ENCODE measurements at regions not wholly inside any gene's neighbourhood (a gene's known extent, or its start where the extent isn't known, plus 50 kb on each side); places are given as distances from the start of the nearest gene placed in this dataset.

- TF ChIP-seq RAD21 (IDR thresholded peaks at IDR 0.05; ENCODE audit: low read depth) = no peak
- no peak for TF ChIP-seq MAX (IDR thresholded peaks at IDR 0.05)
- TF ChIP-seq YY1 (IDR thresholded peaks at IDR 0.05; ENCODE audit: low read depth) = no peak
- TF ChIP-seq TCF12 (IDR thresholded peaks at IDR 0.05; ENCODE audit: low read depth) = no peak
Observed at GRCh38 chr6:68458447-68458846, 176.6 kb upstream of the ADGRB3 start.
